Stimulated activated CD4-positive, alpha-beta T cell treated with anti-CD3 and anti-CD28 coated beads, Interleukin-4, amount 100 ng/mL, for 48 hours (primary cell): ENCODE measurements at regions not wholly inside any gene's neighbourhood (a gene's known extent, or its start where the extent isn't known, plus 50 kb on each side); places are given as distances from the start of the nearest gene placed in this dataset.
"Not testable (repeated sequence)": the region's sequence is repeated elsewhere in the genome, so short reads cannot be mapped to it uniquely, and the experiment has no call there.

Experiments used
- DNase-seq, 2 donors: peaks; one replicate each; pipeline ENCODE4 v3.0.0-alpha.2; 2020; ENCODE audit warnings: low read depth in 2 of 2

DNA sequence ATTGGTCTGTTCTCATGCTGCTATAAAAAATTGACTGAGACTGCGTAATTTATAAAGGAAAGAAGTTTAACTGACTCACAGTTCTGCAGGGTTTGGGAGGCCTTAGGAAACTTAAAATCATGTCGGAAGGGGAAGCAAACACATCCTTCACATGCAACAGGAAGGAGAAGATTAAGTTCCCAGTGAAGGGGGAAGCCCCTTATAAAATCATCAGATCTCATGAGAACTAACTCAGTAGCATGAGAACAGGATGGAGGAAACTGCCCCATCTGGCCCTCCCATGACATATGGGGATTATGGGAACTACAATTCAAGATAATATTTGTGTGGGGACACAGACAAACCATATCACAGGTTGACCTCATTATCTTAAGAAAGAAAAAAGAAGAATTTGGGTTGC lies 134.5 kb downstream of the PPP1R3A start:
- DNase-seq: no peak

DNA sequence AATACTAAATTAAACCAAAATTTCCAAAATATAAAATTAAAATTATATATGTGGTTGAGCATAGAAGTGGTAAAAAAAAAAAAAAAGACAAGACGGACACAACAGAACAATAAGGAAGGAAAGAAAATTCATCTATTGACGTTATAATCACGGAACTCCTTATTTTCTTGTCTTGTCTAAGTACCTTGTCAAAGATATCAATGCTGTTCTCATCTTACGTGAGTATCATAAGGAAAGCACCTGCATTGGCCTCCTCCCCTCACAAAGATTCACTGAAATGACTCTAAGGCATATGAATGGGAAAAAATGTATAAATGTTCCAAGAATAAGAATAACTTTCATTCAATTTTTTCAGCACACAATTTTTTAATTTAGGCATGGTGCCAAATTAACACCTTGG lies 135.4 kb downstream of the PPP1R3A start:
- DNase-seq: no peak

GRCh38 chr7:113775804-113776203 lies 143.0 kb downstream of the PPP1R3A start:
- DNase-seq: no peak

GRCh38 chr7:113775401-113775800 lies 143.4 kb downstream of the PPP1R3A start:
- no peak for DNase-seq

DNA sequence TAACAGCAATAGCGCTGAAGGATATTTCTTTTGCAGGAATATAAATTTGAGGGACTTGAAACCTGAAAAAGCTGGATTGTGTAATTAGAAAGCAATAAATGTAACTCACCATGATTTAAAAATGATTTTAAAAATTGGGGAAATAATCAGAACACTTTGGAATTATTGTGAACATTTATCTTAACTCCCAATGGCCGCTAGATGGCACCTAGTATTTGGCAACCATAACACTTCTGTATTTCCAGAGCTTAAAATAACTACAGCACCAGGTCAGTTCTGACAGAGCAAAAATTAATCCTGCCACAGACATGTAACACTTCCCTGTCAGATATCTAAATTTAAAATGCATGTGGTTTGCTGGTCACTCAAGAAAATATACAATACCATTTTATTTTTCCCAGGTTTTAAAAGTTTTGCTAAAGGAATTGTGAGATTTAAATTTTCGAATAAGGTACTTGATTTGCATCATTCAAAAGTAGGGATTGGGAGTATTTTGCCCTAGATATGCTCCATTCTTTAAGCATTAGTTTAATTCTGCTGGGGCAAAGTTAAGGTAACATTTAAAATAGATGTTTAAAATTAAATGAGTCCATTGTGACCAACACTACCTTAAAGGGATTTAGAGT lies 144.5 kb downstream of the PPP1R3A start:
- DNase-seq: no peak

DNA sequence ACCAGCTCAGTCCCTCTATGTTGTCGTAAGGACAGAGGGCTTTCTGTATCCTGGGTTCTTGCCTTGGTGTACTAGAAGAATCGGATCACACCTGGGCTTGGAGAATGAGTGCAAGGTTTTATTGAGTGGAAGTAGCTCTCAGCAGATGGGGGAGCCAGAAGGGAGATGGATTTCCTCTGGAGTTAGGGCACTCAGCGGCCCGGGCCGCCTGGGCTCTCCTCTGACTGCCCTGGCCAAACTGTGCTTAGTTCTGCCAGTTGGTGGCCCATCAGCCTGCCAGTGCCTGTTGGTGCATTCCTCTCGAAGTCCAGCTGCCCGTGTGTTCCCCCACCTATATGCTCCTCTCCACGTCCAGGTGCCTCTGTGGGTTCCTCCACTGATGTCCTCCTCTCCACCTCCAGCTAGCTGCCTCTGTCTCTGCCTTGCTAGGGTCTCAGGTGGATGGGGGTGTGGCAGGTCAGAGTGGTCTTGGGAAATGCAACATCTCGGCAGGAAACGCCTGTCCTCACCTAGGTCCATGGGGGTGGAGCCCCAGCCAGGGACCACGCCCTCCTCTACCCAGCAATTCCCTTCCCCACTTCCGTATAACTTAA lies 148.6 kb downstream of the PPP1R3A start:
- no peak for DNase-seq

DNA sequence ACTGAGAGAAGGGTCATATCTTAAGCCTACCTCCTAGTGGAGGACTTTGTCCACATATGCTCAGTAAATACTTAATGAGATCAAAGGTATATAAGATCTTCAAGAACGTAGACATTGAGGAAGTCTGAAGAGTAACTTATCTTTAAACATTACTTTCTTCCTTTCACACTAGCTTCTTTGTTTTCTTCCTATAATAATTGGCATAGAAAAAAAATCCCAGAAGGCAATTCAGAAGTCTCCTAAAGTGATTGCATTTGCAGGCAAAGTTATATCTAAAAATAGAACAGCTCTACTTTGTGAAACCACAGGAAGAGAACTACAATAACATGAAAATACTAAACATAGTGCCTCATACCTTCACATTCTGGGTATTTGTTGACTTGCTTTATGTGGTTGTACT lies 150.4 kb downstream of the PPP1R3A start:
- DNase-seq: no peak

DNA sequence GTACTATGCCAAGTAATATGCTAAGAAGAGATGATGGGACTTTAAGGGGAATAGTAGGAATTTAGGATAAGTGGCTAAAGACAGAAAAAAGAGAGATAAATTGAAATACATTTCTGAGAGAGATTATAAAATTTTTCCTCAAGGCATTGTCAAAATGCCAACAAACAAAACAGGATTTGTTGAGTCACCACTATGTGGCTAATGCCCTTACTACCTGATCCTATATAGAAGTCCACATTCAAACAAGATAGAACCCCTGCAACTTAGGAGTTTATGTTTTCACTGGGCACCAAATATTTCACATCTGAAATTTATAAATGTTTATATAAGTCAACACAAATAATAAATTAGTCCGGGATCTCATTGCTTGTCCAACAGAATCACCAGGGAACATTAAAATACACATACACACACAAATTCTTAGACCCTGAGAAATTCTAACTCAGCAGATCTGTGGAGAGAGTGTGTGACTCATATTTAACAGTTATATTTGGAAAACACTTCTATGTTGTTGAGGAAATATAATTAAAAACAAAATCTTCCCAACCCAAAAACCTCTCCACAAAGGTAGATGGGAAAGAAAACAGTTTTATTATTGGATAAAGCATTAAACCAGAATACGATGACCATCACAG lies 154.3 kb downstream of the PPP1R3A start:
- no peak for DNase-seq

DNA sequence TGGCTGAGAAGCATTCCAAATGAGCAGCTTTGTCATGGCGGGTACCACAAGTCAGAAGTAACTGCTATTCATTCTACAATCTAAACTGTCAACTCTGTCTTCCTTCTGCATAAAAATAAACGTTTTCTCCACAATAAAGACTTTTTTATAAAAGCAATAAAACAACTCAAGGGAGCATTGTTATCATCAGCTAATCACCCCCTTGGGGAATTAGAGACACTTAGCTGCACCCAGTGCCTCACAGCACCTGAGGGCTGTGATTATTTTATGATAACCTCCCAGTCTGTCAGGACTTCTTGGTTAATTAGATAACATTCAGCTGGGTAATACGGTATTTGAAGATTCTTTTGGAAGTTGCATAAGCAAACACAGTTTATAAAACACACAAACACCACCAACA lies 155.6 kb downstream of the PPP1R3A start:
- no peak for DNase-seq

GRCh38 chr7:113756250-113756649 lies 162.6 kb downstream of the PPP1R3A start:
- DNase-seq: no peak

DNA sequence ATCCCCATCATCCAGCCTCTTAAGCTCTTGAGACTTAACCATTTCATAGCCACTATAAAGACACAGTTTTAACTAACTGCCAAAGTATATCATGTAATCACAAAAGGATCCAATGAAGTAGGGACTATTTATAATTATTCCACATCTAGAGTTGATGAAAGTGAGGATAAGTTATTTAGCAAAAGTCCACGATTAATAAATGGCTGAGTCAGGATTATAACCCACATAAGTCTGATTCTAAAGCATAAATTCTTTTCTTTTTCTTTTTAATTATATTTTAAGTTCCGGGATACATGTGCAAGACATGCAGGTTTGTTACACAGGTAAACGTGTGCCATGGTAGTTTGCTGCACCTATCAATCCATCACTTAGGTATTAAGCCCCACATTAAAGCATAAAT lies 166.1 kb downstream of the PPP1R3A start:
- DNase-seq: no peak

DNA sequence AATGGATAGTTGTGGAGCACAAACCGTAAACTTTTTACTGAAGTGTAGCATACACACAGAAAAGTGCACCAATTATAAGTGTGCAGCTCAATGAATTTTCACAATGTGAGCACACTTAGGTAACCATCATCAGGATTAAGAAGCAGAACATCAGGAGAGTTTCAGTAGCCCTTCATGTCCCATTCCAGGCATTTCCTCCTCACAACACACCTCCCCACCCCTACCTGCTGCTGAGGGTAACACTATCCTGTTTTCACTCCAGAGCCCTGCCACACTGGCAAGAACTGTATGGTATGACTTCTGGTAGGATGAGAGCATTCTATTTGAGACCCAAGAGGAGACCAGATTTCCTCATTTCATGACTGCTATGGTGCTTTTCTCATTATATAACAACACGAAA lies 166.5 kb downstream of the PPP1R3A start:
- no peak for DNase-seq

GRCh38 chr7:113751547-113751946 lies 167.3 kb downstream of the PPP1R3A start:
- no peak for DNase-seq

DNA sequence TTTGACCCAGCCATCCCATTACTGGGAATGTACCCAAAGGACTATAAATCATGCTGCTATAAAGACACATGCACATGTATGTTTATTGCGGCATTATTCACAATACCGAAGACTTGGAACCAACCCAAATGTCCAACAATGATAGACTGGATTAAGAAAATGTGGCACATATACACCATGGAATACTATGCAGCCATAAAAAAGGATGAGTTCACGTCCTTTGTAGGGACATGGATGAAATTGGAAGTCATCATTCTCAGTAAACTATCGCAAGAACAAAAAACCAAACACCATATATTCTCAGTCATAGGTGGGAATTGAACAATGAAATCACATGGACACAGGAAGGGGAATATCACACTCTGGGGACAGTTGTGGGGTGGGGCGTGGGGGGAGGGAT lies 170.4 kb downstream of the PPP1R3A start:
- DNase-seq: not testable (repeated sequence)

DNA sequence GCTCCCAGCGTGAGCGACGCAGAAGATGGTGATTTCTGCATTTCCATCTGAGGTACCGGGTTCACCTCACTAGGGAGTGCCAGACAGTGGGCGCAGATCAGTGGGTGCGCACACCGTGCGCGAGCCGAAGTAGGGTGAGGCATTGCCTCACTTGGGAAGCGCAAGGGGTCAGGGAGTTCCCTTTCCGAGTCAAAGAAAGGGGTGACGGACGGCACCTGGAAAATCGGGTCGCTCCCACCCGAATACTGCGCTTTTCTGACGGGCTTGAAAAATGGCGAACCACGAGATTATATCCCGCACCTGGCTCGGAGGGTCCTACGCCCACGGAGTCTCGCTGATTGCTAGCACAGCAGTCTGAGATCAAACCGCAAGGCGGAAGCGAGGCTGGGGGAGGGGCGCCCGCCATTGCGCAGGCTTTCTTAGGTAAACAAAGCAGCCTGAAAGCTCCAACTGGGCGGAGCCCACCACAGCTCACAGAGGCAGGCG lies 175.8 kb downstream of the PPP1R3A start:
- DNase-seq: not testable (repeated sequence)

DNA sequence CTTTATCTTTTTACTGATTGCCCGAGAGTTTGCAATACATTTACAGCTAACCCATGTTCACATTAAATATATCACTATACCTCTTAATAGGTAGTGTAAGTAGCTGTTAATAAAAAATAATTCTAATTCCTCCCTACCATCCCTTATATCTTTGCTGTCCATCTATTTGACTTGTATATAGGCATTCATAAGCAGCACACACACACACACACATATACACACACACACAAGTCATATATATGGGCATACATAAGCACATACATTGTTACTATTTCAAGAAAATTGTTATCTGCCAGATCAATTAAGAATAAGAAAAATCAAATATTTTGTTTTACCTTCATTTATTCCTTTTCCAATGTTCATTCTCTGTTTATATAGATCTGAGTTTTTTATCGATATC lies 176.4 kb downstream of the PPP1R3A start:
- DNase-seq: no peak

- DNase-seq: no peak
Measured at GRCh38 chr7:113731571-113731970, 187.2 kb downstream of the PPP1R3A start.

GRCh38 chr7:113730309-113730955 lies 188.4 kb downstream of the PPP1R3A start:
- no peak for DNase-seq

DNA sequence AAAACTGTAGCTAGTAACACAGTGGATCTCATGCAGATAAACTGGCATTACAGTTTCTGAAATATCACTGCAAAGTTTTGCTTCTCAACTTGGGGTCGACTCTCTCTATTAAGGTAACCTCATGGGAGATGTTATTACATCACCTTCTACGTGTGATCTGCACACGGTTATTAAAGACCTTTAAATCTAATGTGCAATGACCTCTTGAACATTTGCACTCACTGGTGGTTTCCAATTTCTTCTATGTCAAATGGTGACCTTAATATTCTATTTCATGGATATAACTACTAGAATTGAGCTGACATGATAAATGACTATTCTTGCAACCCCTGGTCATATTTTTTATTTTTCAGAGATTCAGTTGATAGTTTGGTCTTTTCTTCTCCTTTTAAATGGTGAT lies 191.3 kb downstream of the PPP1R3A start:
- DNase-seq: no peak

DNA sequence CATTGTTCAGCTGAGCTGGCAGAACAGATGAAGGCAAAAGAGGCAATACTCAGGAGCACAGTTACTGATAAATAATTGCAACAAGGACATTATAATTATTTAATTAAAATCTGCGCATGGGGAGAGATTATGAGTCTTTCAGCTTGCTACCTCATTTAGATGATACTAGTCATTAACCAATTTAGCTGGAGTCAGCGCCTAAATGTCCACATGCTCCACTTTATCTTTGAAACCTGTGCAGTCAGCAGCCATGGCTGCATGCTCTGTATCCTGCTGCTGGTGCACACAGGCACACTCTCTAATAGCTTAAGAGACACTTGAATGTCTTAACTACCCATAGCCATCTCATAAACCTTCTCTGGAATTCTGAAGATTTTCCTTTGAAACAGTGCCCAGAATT lies 196.8 kb downstream of the PPP1R3A start:
- DNase-seq: no peak

DNA sequence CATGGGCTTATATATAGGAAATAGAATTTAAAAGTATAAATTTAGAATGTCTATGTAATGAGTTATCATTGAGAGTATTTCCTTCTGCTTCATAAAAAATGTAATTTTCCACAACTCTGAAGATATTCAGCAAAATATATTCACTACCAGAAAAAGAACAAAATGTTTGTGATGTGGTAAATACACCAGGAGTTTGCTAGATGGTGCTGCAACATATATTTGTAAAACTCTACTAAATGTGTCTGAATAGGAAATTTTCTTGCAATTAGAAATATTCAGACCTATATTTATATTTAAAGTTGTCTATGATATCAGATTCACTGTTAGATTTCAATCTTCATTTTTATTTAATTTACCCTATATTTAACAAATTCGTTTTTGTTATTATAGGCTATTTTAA lies 201.1 kb downstream of the PPP1R3A start:
- no peak for DNase-seq

DNA sequence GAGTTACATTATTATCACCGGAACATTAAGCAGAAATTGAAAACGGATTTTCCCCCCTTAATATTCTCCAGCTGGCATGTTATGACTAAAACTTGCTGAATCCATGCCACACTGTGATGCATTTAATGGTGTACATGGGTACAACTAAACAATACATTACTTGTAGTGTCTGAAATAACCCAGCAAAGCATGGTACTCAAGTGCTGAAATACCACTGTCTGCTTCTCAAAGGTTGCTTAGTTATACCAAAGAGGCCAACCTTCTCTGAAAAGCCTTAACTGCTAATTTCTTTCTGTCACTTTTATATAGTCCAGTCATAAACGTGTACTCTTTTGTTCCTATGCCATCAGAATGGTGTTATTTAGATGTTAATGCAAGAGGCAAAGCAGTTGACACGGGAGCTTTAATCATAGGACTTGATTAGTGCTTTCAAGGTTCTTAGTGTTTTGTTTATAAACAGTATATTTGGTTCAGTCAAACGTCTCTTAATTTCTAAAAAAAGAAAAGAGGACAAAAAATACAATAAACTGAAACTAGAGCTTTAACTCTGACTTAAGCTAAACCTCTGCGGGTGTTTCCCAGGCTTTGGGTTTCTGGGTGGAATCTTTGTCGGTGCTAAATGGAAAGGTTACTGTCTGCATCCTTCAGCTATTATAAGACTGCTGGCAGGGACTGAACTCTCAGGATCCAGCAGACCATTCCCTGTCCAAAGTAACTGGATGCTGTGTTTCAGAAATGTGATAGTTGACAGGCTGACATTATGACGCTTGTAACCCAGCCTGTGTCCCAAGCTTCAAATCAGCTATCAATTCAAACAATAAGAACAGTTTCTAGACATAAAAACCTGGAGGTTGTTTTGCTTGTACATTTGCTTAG lies 202.6 kb downstream of the PPP1R3A start:
- DNase-seq: no peak
